Stimulated activated CD4-positive, alpha-beta T cell treated with anti-CD3 and anti-CD28 coated beads, Interleukin-4, amount 100 ng/mL, for 48 hours (primary cell): ENCODE measurements at regions not wholly inside any gene's neighbourhood (a gene's known extent, or its start where the extent isn't known, plus 50 kb on each side); places are given as distances from the start of the nearest gene placed in this dataset.
"Not testable (repeated sequence)": the region's sequence is repeated elsewhere in the genome, so short reads cannot be mapped to it uniquely, and the experiment has no call there.

Experiments
- DNase-seq, 2 donors: peaks; one replicate each; pipeline ENCODE4 v3.0.0-alpha.2; 2020; ENCODE audit warnings: low read depth in 2 of 2

DNA sequence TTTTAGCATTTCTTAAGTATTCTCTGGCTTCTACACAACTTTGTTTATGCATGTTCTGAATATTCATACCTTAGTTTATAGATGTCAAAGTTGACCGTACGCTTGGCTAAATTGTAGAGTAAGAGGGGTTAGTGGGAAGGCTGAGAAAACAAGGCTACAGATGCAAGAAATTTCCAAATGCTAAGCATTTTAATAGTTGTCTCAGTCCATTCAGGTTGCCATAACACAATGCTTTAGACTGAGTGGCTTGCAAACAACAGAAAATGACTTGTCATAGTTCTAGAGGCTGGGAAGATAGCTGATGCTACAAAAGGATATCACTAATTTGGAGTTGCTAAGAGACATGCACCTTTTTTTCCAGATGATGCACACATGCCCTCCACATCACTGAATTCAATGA, 53.0 kb upstream of the C1QTNF3 start:
- DNase-seq = not testable (repeated sequence)

GRCh38 chr5:34099891-34100290, 56.9 kb upstream of the C1QTNF3 start:
- not testable (repeated sequence) for DNase-seq

- not testable (repeated sequence) for DNase-seq
Measured at GRCh38 chr5:34101567-34101966, 58.6 kb upstream of the C1QTNF3 start.

- not testable (repeated sequence) for DNase-seq
Measured at GRCh38 chr5:34108897-34109296, 65.9 kb upstream of the C1QTNF3 start.

DNA sequence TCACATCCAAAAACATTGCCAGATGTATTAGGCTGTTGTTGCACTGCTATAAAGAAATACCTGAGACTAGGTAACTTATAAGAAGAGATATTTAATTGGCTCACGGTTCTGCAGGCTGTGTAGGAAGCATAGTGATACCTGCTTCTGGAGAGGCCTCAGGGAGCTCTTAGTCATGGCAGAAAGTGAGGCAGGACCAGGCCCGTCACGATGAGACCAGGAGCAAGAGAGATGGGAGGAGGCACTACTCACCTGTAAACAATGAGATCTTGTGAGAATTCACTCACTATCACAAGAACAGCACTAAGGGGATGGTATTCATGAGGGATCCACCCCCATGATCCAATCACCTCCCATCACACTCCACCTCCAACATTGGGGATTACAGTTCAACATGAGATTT, 81.3 kb upstream of the C1QTNF3 start:
- DNase-seq = not testable (repeated sequence)

DNA sequence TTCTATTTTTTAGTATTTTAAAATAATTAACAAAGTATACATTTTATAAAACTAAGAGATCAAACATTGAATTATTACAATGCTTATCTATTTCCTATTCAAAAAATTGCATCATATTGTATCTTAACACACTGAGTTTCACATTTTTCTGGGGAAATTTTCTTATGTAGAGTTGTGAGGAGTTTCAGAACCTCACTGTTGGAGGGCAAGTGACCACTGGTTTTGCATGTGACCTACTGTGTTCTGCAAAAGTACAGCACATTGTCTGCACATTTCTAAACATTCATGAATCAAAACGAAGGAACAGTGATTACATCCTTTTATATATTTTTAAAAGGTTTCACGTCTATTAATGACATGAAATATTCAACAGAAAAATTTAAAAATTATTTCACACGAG, 82.3 kb upstream of the C1QTNF3 start:
- DNase-seq = not testable (repeated sequence)

DNA sequence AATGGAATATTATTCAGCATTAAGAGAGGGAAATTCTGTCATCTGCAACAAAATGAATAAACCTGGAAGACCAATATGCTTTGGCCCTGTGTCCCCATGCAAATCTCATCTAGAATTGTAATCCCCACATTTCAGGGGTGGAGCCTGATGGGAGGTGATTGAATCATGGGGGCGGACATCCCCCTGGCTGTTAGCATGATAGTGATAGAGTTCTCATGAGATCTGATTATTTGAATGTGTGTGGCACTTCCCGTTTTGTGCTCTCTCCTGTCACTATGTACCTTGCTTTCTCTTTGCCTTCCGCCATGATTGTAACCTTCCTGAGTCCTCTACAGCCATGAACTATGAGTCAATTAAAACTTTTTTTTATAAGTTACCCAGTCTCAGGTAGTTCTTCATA, 83.7 kb upstream of the C1QTNF3 start:
- not testable (repeated sequence) for DNase-seq

DNA sequence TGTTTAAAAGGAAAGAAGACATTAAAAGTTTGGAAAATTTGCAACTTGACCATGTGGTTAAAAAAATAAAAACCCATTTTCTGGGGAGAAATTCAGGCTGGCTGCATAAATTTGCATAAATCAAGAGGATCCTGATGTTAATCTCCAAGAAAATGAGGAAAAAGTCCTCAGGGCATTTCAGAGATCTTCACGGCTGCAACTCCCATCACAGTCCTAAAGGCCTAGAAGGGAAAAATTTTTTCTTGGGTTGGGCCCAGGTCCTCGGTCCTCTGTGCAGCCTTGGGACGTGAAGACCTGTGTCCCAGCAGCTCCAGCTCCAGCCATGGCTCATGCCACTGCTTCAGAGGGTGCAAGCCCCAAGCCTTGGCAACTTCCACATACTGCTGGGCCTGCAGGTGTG, 84.8 kb upstream of the C1QTNF3 start:
- DNase-seq = not testable (repeated sequence)

- not testable (repeated sequence) for DNase-seq
Measured at GRCh38 chr5:34128890-34129289, 85.9 kb upstream of the C1QTNF3 start.

GRCh38 chr5:34154988-34155387, 112.0 kb upstream of the C1QTNF3 start:
- DNase-seq = not testable (repeated sequence)

DNA sequence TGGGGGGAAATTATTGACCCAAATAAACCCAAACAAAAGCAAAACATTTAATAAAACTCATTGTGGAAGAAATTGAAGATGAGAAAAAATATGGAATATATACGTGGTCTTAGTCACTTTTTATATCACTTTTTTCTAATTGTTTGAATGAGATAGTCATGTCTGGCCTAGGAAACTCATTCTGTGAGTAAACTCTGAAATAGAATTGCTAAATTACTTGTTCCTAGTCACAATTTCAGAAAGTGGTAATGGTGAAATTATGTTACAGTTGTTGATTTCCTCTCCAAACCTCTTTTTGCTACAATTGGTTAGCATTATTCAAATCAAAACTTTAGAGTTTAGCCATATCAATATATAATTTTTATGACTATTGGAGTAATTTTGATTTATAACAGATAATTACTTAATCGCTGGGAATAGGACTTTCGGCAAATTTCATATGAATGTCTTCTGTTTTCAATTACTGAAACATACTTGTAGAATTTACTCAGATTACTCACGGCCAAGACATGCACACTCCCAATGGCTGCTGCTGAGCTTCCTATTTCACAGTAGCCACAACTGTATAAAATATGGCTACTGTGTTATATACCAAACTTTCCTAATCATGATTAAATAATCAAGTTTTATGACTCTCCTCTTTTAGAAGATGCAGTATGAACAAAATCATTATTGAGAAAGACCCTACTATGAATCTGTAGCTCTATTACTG, 113.8 kb upstream of the C1QTNF3 start:
- DNase-seq = not testable (repeated sequence)

- DNase-seq = not testable (repeated sequence)
Measured at GRCh38 chr5:34160904-34161303, 117.9 kb upstream of the C1QTNF3 start.

- not testable (repeated sequence) for DNase-seq
Measured at GRCh38 chr5:34171398-34171797, 128.4 kb upstream of the C1QTNF3 start.

- not testable (repeated sequence) for DNase-seq
Measured at GRCh38 chr5:34179453-34180190, 136.6 kb upstream of the C1QTNF3 start.

- not testable (repeated sequence) for DNase-seq
Measured at GRCh38 chr5:34180225-34180624, 137.2 kb upstream of the C1QTNF3 start.

DNA sequence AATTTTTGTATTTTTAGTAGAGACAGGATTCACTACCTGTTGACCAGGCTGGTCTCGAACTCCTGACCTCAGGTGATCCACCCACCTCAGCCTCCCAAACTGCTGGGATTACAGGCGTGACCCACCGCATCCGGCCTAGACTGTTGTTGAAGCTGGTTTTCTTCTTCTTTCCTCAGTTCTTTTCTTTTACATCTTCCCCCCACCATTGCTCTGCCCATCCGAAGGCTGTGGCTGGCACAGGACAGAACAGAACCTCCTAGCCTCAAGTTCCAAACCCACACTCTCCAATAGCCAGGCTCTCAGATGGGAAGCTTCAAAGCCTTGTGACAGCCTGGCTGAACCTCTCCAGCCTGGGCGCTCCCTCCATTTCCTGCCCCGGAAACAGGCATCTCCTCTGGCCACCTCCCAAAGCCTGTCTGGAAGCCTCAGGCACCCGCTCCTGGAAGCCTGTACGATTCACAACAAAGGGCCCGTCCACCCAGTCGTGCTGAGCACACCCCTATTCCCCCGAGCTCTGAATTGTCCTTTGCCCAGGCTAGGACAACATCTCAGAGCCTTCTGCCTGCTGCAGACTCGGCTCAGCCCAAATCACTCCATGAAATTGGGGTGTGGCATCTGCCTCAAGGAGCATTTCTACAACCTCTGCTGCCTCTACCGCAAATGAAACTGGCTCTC, 138.1 kb upstream of the C1QTNF3 start:
- not testable (repeated sequence) for DNase-seq

DNA sequence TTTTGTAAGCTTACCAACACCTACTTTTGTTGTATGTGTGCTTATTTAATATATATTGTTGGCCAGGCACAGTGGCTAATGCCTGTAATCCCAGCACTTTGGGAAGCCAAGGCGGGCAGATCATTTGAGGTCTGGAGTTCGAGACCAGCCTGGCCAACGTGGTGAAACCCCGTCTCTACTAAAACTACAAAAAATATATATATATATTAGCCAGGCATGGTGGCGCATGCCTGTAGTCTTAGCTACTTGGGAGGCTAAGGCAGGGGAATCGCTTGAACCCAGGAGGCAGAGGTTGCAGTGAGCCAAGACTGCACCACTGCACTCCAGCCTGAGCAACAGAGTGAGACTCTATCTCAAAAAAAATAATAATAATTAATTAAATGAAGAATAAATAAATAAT, 142.0 kb upstream of the C1QTNF3 start:
- not testable (repeated sequence) for DNase-seq

- not testable (repeated sequence) for DNase-seq
Measured at GRCh38 chr5:34185572-34185971, 142.6 kb upstream of the C1QTNF3 start.

- DNase-seq = not testable (repeated sequence)
Measured at GRCh38 chr5:34186108-34186507, 143.1 kb upstream of the C1QTNF3 start.

DNA sequence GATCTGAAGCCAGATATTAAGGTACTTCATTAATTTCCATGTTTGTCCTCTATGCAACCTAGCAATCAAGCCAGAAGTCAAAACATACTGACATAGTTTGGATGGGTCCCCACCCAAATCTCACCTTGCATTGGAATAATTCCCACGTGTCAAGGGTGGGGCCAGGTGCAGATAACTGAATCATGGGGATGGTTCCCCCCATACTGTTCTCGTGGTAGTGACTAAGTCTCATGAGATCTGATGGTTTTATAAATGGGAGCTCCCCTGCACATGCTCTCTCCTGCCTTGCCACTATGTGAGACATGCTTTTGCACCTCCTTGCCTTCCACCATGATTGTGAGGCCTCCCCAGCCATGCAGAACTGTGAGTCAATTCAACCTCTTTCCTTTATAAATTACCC, 143.9 kb upstream of the C1QTNF3 start:
- DNase-seq = not testable (repeated sequence)

- not testable (repeated sequence) for DNase-seq
Measured at GRCh38 chr5:34187441-34187840, 144.4 kb upstream of the C1QTNF3 start.
